NCI-H446 treated with DMSO at 0.1 percent for 48 hours (cell line): ENCODE measurements at regions not wholly inside any gene's neighbourhood (a gene's known extent, or its start where the extent isn't known, plus 50 kb on each side); places are given as distances from the start of the nearest gene placed in this dataset.
A peak's percentile ranks its signal among the peaks of the same experiment; 100 is the strongest.

ENCODE experiments used
- DNase-seq: peaks from one replicate; lab custom pipeline; 2025; lab: John Stamatoyannopoulos, UW

- no peak for DNase-seq
Measured at GRCh38 chrX:118167361-118167760, 50.8 kb upstream of the KLHL13 start.

- DNase-seq, result no peak
Measured at GRCh38 chrX:118171356-118171755, 54.7 kb upstream of the KLHL13 start.

DNA sequence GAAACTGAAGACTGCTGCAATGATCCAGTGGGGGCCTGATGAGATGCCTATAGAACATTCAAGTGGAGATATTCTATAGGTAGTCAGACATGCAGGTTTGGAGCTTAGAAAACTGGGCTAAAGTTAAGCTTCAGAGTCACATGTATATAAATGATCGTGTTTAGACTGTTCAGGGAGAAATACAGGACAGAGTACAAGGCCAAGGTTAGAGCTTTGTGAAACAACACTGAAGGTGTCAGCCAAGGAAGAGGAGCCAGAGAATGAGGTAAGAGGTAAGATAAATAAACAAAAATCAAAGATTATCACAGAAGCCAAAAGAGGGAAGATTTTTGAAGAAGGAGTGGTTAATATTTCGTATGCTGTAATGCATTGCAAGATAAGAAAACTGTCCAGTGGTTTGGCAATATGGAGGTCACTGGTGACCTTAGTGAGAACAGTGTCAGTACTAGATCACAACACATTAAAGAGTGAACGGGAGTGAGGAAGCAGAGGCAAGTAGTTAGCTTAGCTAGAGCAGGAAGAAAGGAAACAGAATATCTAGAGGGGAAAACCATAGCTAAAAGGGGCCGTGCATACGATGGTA, 58.0 kb upstream of the KLHL13 start:
- no peak for DNase-seq

GRCh38 chrX:118177708-118178107, 61.1 kb upstream of the KLHL13 start:
- no peak for DNase-seq

DNA sequence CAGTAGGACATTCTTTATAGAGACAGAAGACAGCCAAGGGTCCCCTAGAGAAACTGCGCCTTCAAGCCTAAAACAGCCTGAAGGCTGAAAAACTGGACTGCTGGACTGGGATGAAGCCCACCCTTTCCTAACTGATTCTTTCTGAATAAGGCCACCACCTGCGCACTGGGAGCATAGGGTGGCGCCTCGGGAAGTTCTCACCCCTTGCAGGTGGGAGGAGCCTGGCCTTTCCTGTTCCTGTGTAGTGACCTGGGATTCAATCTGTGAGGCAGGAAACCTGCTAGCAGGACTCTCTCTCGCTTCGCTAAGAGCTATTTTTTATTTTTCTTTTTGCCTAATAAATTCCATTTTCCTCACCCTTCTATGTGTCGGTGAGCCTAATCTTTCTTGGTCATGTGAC, 61.8 kb upstream of the KLHL13 start:
- DNase-seq, result no peak

DNA sequence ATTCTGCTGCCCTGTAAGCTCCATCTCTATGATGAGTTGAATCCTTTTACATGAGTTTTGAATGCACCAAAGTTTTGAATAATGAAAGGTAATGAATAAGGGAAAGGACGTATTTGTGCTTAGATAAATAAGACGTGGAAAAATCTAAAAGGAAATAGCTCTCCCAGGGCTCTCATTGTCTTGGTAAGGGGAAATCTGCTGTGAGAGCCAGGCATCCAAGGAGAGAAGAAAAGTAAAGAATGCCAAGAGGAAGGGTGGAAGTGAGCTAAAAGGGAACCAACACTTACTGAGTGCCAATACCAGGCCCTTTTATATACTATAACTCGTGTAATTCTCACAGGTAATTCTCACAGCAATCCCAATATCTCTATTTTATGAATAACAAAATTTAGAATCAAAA, 62.6 kb upstream of the KLHL13 start:
- DNase-seq, result no peak

DNA sequence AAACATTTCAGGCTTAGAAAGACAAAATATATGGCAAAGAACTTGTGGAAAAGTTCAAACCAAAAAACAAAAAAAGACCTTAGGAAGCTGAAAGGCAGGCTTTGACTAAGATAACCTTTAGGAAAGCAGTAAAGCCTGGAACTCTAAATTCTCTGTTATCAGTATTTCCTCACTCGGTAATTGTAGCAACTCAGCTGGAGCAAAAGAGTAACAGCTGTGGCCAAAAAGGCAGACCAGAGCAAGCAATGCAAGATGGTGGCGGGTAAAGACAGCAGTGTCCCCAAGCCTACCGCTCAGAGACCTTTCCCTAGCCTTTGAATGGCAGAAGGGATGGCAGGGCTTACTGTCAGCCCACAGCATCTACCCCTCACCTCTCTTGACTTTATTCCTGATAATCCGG, 63.1 kb upstream of the KLHL13 start:
- no peak for DNase-seq

DNA sequence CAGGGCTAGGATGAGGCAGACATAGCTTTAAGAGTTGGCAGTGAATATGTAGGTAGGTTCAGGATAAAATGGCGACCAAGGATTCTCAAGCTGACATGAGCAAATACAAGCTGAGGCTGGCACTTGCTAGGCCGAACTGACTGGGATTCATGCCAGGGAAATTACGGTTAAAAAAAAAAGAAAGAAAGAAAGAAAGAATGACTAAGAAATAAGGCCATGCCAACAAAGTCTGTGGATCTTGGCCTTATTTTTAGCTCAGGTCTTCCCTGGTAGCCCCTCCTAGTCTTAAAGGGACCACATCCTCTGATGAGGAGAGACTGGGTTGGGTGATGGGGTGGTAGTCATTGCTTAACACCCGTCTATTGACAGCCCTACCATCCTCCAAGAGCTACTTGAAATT, 64.4 kb upstream of the KLHL13 start:
- peak; percentile 71 for DNase-seq

- DNase-seq, result peak; percentile 61
Measured at GRCh38 chrX:118182025-118182424, 65.4 kb upstream of the KLHL13 start.

GRCh38 chrX:118182681-118183080, 66.1 kb upstream of the KLHL13 start:
- peak; percentile 54 for DNase-seq

DNA sequence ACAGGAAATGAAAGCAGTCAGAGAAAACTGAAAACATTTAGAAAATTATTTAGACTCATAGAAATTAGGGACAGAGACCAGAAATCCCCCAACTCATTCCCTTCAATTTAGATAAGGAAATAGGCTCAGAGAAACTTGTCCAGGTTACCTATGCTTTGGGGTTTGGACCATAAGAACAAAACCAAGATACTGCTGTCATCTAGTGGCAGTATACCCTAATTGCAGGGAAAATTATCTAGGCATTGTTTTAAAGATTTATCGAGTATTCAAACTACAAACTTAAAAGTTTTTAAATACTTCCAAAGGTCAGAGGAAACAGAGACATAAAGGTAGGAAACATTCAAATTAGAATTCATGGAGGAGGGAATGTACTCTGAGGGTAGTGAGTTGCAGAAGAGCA, 67.0 kb upstream of the KLHL13 start:
- no peak for DNase-seq

DNA sequence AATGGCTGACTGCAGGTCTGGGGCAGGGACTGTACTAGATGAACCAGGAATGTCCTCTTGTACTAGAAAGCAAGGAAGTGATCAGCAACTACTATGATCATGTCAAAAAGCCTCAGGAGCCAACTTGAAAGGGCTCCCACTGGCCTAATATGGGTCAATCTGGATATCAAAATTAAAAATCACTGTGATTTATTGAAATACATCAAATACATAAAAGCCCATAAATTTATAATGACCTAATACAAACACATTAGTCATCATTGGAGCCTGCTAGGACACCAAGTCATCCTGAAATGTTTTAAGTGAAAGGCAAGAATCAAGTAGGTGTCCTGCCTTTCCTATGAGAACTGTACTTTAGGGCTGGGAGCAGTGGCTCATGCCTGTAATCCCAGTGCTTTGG, 70.5 kb upstream of the KLHL13 start:
- no peak for DNase-seq

DNA sequence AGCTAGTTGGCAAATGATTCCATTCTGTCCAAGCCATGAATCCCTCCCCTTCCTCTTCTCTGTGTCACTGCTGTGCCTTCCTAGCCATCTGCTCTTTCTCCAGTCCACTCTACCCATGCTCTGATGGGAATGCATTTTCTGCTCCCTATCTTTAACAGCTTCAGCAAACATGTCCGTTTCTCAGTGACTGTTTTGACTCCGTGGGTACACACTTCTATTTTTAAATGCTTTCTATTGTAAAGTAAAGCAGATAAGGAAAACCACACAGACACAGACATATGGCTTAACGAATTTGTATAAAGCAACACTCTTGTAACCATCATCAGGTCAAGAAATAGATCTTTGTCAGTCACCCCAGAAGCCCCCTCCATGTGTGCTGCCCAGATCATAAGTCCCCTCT, 72.4 kb upstream of the KLHL13 start:
- DNase-seq, result peak; percentile 13

DNA sequence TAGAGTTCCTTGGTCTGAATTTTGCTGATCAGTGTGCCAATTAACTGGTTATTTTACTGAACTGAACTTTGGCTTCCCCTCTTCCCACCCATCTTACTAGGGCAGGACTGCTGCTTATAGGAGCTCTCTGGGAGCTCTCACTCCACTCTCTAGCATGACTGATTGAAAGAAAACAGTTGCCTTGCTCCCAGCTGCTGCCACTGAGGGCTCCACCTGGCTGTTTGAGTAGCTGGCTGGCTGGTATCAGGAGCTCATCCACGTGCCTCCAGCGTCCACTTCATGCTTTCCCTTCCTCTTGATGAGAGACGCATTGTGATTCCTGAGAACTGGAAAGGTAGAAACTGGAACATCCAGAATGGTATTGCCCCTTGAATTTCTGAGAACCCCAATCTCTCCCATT, 73.0 kb upstream of the KLHL13 start:
- DNase-seq, result no peak

- no peak for DNase-seq
Measured at GRCh38 chrX:118197730-118198129, 81.1 kb upstream of the KLHL13 start.

GRCh38 chrX:118198577-118198976, 82.0 kb upstream of the KLHL13 start:
- no peak for DNase-seq

- DNase-seq, result no peak
Measured at GRCh38 chrX:118199997-118200396, 83.4 kb upstream of the KLHL13 start.

- DNase-seq, result no peak
Measured at GRCh38 chrX:118205421-118206395, 89.1 kb upstream of the KLHL13 start.

DNA sequence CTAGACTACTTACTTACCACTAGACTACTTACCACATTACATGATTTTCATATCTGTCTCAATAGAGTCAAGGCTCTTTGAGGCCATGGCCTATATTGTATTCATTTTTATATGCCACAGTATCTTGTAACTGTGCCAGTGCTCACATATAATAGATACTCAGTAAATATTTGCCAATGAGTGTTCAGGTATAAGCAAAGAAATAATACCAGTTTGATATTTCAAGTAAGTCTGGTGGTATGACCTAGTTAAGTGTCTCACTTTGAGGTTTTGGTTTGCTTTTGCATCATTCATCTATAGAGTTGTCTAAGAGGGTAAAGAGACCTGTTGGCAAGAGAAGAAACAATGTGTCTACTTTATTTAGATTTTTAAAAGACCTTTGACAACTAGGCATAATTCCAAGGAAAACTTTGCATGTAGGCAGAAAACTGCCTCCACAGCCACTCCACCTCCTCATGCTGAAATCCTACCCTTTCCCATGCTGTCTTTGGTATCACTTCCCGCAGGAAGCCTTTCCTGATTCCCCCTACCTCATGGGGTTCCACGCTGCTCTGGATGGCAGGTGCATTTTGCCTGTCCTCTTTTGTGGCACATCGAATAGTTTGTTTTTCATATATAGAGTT, 91.3 kb upstream of the KLHL13 start:
- DNase-seq, result no peak

DNA sequence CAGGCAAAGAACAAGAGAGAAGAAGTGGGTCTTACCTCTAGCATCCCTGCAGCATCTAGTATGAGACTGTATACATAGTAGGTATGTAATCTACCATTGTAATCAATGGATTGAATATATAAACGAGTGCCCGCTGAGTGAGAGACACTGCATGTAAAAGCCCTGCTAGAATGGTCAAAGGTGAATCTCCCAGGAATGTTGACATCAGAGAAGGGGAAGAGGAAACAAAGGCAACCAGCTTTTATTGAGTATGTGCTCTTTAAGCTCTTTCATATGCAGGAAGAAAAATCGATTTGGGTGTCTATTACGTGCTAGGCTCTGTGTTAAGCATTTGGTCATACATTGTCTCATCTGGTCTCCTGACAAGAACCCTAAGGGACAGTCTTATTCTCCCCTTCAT, 91.9 kb upstream of the KLHL13 start:
- DNase-seq, result no peak

DNA sequence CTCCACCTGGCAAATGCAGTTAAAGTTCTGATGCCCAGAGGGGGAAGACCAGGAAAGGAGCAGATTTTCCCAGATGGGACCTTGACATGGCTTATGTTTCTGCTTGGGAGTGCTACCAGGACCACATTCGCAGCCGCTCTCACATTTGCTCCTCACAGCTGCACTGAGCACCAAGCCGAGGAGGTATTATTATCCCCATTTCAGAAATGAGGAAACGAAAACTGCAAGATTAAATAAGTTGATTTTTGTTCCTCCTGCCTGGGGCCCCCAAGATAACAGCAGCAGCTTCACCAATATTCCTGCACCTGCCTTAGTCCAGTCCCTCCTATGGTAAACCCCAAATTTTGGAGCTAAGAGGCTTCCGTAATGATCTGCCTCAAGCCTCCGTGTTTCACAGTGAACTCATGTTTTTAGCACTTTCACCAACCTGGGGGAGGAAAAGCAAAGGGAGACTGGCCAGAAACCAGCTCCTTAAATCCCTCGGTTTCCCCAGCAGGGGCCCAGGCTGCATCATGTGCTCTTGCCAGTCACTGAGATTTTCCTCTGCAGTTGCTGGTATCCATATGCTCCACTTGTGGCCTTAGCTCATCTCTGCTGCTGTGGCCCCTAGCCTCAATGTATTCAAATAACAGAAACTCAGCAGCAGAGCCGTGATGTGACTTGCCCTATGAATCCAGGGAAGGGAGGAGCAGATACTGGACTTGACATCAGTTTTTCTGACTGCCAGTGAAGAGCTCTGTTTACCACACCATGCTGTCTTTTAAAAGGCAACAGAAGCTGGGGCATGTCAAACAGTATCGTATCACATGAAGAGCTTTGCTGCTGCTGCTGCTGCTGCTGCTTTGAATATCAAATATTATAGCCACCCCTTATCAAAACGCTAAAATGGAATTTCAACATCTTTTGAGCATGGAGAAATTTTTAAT, 95.5 kb upstream of the KLHL13 start:
- no peak for DNase-seq

- DNase-seq, result no peak
Measured at GRCh38 chrX:118212817-118213183, 96.2 kb upstream of the KLHL13 start.
